OCI-LY7 (cell line): ENCODE measurements at regions not wholly inside any gene's neighbourhood (a gene's known extent, or its start where the extent isn't known, plus 50 kb on each side); places are given as distances from the start of the nearest gene placed in this dataset.

ENCODE experiments used
- BruUV-seq: library from RNA; stranded (reverse); fragments of 400-500 nt; replicated peaks from 2 replicates; lab custom pipeline; 2021; lab: Mats Ljungman, UMichigan
- CTCF ChIA-PET: fragments of 300-600 bp; sonication (Branson Sonifier 250); formaldehyde crosslinking; loops from one replicate; lab custom pipeline; 2022; ENCODE audit warnings: antibody characterized with exemption; ENCODE audit not compliant: unreplicated experiment; lab: Charles Lee
- POLR2A ChIA-PET: fragments of 300-600 bp; sonication (Branson Sonifier 250); formaldehyde crosslinking; loops from one replicate; lab custom pipeline; 2022; ENCODE audit warnings: antibody characterized with exemption; lab: Charles Lee
- DNase-seq: peaks from one replicate; pipeline ENCODE4 v3.0.0-alpha.2; 2015; ENCODE audit warnings: low spot score
- H2AFZ ChIP-seq: fragments of 200-600 bp; sonication (generic), shearing (Covaris generic); 2 replicates; pipeline ENCODE4 v1.6.1; 2014; ENCODE audit warnings: mild to moderate bottlenecking, antibody characterized with exemption, low read length, moderate library complexity
- H3K27ac ChIP-seq: fragments of 200-600 bp; sonication (generic); 2 replicates; pipeline ENCODE4 v1.5.1; 2014; ENCODE audit warnings: mixed run types, low read depth, mild to moderate bottlenecking, moderate library complexity, low read length, inconsistent platforms; ENCODE audit not compliant: poor library complexity, severe bottlenecking
- H3K36me3 ChIP-seq: fragments of 200-600 bp; sonication (generic); 2 replicates; pipeline ENCODE4 v1.6.1; 2014; ENCODE audit warnings: mild to moderate bottlenecking, antibody characterized with exemption, low read length, moderate library complexity, mixed read lengths; ENCODE audit not compliant: insufficient read depth
- H3K4me1 ChIP-seq: fragments of 200-600 bp; sonication (generic); 2 replicates; pipeline ENCODE4 v1.5.1; 2014; ENCODE audit warnings: mild to moderate bottlenecking, low read length; ENCODE audit not compliant: insufficient read depth, poor library complexity, severe bottlenecking
- H3K4me2 ChIP-seq: fragments of 200-600 bp; sonication (generic); 2 replicates; pipeline ENCODE4 v1.6.1; 2014; ENCODE audit warnings: mild to moderate bottlenecking, low read length
- H3K4me3 ChIP-seq: fragments of 200-600 bp; sonication (generic); 2 replicates; pipeline ENCODE4 v1.5.1; 2014; ENCODE audit warnings: mild to moderate bottlenecking, low read depth, low read length; ENCODE audit not compliant: poor library complexity, severe bottlenecking
- H3K79me2 ChIP-seq: fragments of 200-600 bp; sonication (generic); 2 replicates; pipeline ENCODE4 v1.6.1; 2016; ENCODE audit warnings: low read depth, mild to moderate bottlenecking, low read length, moderate library complexity, mixed read lengths; ENCODE audit not compliant: insufficient read depth
- H3K9me2 ChIP-seq: fragments of 200-600 bp; sonication (generic); 2 replicates; pipeline ENCODE4 v1.6.1; 2016; ENCODE audit warnings: mild to moderate bottlenecking, low read length, mixed read lengths; ENCODE audit not compliant: insufficient read depth
- H3K9me3 ChIP-seq: fragments of 200-600 bp; sonication (generic); 2 replicates; pipeline ENCODE4 v1.6.1; 2014; ENCODE audit warnings: mild to moderate bottlenecking, mixed run types, low read length, mixed read lengths
- H4K20me1 ChIP-seq: fragments of 200-600 bp; sonication (generic); 2 replicates; pipeline ENCODE4 v1.6.1; 2014; ENCODE audit warnings: mild to moderate bottlenecking, antibody characterized with exemption, low read length, moderate library complexity, mixed read lengths; ENCODE audit not compliant: insufficient read depth
- CTCF ChIP-seq: fragments of 200-600 bp; sonication (generic); conservative IDR thresholded peaks from 2 replicates; pipeline ENCODE4 v1.5.1; 2014; ENCODE audit warnings: mild to moderate bottlenecking, antibody characterized with exemption, low read length, moderate library complexity, mixed read lengths
- EZH2phosphoT487 ChIP-seq: fragments of 200-600 bp; sonication (generic); IDR thresholded peaks from 2 replicates; pipeline ENCODE4 v1.6.1; 2018; ENCODE audit warnings: low read depth, borderline replicate concordance, mild to moderate bottlenecking, mixed run types, antibody characterized with exemption, low read length, moderate library complexity, mixed read lengths
- intact Hi-C: fragments of 100-400 bp; cut with micrococcal nuclease; formaldehyde crosslinking; loops from one replicate; pipeline ENCODE4 v1.10.0; 2022; ENCODE audit not compliant: unreplicated experiment

GRCh38 chr7:97310-97841 is 95.0 kb upstream of the FAM20C start:
- intact Hi-C loops: no loop called here
- Histone ChIP-seq H3K4me3 (no peak overlapping the region), H3K36me3 (no peaks in the 10 kb centered on the region), H3K4me2 (no peak overlapping the region), H3K9me2 (no peaks in the 10 kb centered on the region), H3K27ac (no peak overlapping the region), H3K79me2 (no peaks in the 10 kb centered on the region), H2AFZ (no peak overlapping the region), H3K4me1 (no peaks in the 10 kb centered on the region), H4K20me1 (no peaks in the 10 kb centered on the region), H3K9me3 (0 out of 2 replicates have a peak, but pooled peaks cover 5% of the 10 kb centered on the region)
- ChIA-PET POLR2A (no interaction called here), CTCF (no interaction called here)
- no peak for DNase-seq
- TF ChIP-seq CTCF: no peak
- no peak for TF ChIP-seq EZH2phosphoT487
- BruUV-seq: no TSS peak

- Histone ChIP-seq H3K4me2 (no peak overlapping the region), H3K9me2 (no peaks in the 10 kb centered on the region), H3K4me1 (no peaks in the 10 kb centered on the region), H3K9me3 (0 out of 2 replicates have a peak, but pooled peaks cover 5% of the 10 kb centered on the region), H3K79me2 (no peaks in the 10 kb centered on the region), H2AFZ (no peak overlapping the region), H4K20me1 (no peaks in the 10 kb centered on the region), H3K36me3 (no peaks in the 10 kb centered on the region), H3K4me3 (no peak overlapping the region), H3K27ac (no peak overlapping the region)
- POLR2A ChIA-PET: no interaction called here
- no TSS peak for BruUV-seq
- DNase-seq: no peak
- CTCF ChIA-PET: no interaction called here
- intact Hi-C loops: no loop called here
- TF ChIP-seq EZH2phosphoT487: no peak
- no peak for TF ChIP-seq CTCF
These were observed 91.0 kb upstream of the FAM20C start for GRCh38 chr7:101146-102046.
